Hepatocyte (in vitro differentiated cells): ENCODE measurements at regions not wholly inside any gene's neighbourhood (a gene's known extent, or its start where the extent isn't known, plus 50 kb on each side); places are given as distances from the start of the nearest gene placed in this dataset.

Experiments
- EZH2 ChIP-seq: fragments of 200-600 bp; sonication (generic); IDR thresholded peaks from 2 replicates; pipeline ENCODE4 v1.6.1; 2016; ENCODE audit warnings: antibody characterized with exemption, mild to moderate bottlenecking, borderline replicate concordance
- TF ChIP-seq, protein P1 (sequence below): fragments of 200-600 bp; sonication (generic); IDR thresholded peaks from 2 replicates; pipeline ENCODE4 v1.5.1; 2016; ENCODE audit warnings: antibody characterized with exemption, mild to moderate bottlenecking; ENCODE audit not compliant: poor library complexity

DNA sequence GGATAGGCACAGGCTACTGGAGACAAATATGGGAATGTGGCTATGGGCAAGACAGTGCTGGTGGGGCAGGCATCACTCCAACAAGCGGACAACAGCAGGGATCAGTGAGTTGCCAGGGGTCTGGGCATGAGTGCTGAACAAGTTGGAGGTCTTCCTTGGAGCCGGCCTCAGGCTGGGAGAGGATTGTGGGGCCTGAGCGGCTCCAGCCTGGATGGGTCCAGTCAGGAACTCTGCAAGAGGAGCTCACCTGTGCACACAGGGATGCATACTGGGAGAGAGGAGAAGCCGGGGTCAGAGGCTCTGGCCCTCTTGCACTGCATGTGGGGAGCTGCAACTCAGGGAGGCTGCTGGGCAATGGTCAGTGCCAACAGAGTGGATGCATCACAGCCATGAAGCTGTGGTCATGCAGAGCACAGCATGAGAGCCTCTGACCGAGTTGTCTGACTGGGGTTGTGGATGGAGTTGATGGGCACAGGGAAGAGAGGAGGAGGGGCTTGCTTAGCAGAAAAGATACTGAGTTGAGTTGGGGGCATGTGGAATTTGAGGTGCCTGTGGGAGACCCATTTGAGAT lies 204.0 kb upstream of the ZNF32 start:
- TF ChIP-seq EZH2, result no peak
- TF ChIP-seq, protein P1, sequence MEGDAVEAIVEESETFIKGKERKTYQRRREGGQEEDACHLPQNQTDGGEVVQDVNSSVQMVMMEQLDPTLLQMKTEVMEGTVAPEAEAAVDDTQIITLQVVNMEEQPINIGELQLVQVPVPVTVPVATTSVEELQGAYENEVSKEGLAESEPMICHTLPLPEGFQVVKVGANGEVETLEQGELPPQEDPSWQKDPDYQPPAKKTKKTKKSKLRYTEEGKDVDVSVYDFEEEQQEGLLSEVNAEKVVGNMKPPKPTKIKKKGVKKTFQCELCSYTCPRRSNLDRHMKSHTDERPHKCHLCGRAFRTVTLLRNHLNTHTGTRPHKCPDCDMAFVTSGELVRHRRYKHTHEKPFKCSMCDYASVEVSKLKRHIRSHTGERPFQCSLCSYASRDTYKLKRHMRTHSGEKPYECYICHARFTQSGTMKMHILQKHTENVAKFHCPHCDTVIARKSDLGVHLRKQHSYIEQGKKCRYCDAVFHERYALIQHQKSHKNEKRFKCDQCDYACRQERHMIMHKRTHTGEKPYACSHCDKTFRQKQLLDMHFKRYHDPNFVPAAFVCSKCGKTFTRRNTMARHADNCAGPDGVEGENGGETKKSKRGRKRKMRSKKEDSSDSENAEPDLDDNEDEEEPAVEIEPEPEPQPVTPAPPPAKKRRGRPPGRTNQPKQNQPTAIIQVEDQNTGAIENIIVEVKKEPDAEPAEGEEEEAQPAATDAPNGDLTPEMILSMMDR, result no peak
